CD4-positive, alpha-beta T cell treated with Interleukin-12 subunit alpha and Interleukin-12 subunit beta, for 1 hour (primary cell): ENCODE measurements at regions not wholly inside any gene's neighbourhood (a gene's known extent, or its start where the extent isn't known, plus 50 kb on each side); places are given as distances from the start of the nearest gene placed in this dataset.

ENCODE experiments used
- DNase-seq: peaks from one replicate; pipeline ENCODE4 v3.0.0-alpha.2; 2020

DNA sequence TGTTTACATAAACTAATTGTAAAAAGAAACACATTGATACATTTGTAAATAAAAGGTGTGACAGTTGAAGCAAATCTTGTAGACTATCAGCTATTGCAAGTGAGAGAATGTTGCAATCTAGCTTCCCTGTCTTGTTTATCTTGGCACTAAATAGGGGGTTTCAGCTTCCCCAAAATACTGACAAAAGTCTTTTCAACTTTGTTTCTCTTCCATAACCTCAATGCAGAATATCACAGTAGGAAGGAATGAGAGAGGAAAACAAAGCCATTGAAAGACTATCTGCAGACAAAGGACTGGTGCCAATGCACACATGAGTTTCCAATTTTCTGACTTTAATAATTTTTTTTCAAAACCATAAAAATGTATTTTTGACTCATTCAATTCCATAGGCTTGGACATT is 886.2 kb upstream of the MGAT4C start:
- no peak for DNase-seq

GRCh38 chr12:87141091-87141490 is 884.9 kb upstream of the MGAT4C start:
- no peak for DNase-seq

GRCh38 chr12:87140262-87140661 is 884.1 kb upstream of the MGAT4C start:
- no peak for DNase-seq

DNA sequence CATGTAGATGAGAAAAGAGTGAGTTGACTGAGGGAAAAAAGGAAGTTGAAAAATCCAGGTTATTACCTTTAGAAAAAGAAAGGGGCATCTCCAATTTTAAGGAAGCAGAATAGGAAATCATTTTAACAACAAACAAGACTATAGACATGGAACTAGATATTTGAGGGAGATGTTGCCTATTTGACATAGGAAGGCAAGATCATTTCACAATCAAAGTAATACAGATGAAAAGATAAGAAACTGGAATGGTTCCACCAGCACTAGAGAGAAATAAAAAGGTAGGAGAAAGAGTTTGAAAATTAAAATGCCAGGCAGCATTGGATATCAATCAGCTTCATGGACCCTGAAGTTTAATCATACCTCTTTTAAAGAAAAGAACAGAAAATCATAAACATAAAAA is 881.0 kb upstream of the MGAT4C start:
- DNase-seq = no peak

DNA sequence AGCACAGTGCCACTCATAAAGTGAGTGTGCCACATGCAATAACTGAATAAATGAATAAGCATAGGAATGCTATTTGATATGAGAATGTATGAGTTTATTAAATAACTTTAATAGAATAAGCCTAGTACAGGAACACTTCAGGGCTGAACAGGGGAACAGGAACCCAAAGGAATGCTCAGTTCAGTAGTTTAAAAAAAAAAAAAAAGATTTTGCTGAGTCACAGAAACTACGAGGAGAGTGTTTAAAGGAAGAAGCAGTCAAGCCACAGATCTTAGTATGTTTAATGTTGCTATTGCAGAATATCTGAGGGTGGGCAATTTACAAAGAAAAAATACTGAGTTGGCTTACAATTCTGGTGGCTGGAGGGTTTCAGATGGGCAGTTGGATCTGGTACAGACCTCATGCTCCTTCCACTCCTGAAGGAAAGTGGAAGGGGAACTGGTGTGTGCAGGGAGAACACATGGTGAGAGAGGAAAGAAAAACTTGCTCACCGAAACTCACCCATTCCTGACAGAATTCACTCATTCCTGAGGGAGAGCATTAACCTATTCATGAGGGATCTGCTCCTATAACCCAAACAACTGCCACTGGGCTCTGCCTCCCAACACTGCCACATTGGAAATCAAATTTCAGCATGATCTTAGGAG is 880.3 kb upstream of the MGAT4C start:
- DNase-seq = no peak

GRCh38 chr12:87127272-87127671 is 871.1 kb upstream of the MGAT4C start:
- DNase-seq = no peak

- DNase-seq = no peak
These were observed 865.7 kb upstream of the MGAT4C start for GRCh38 chr12:87121896-87122295.

- no peak for DNase-seq
These were observed 864.2 kb upstream of the MGAT4C start for GRCh38 chr12:87120440-87120839.

DNA sequence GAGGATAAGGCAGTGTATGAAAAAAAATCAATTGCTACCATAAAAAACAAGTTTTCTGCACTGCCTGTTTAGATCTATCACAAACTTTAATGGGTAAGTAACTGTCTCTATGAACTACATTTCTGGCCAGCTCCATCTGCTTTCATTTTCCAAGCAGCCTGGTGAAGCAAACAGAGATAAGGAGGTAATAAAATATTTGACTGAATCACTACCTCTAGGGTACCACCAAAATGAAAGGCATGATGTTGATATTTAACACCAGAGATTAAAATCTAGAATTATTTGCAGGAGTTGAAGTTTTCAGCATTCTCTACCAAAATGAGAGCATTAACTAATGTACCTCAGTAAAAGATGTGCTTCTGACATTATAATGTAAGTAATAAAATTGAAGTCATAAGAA is 863.5 kb upstream of the MGAT4C start:
- DNase-seq = no peak

DNA sequence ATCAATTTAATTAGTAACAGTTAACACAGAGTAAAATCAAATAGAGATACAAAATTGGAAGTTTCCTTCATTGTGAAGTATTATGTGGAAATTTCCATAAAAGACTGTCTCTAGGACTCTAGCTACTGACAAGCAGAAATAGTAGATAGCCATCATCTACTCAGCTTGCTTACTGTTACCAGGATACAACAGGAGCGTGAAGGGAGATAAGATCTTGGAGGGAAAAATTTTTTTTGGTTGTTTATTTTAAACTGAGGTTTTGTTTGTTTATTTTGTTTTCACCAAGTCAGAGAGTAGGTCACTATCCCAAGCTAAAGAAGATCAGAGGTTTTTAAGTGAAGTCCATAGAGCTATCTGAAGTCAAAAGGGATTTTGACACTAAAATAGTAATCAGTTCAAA is 861.3 kb upstream of the MGAT4C start:
- no peak for DNase-seq

GRCh38 chr12:87116780-87117179 is 860.6 kb upstream of the MGAT4C start:
- no peak for DNase-seq

GRCh38 chr12:87112571-87113345 is 856.6 kb upstream of the MGAT4C start:
- DNase-seq = no peak

DNA sequence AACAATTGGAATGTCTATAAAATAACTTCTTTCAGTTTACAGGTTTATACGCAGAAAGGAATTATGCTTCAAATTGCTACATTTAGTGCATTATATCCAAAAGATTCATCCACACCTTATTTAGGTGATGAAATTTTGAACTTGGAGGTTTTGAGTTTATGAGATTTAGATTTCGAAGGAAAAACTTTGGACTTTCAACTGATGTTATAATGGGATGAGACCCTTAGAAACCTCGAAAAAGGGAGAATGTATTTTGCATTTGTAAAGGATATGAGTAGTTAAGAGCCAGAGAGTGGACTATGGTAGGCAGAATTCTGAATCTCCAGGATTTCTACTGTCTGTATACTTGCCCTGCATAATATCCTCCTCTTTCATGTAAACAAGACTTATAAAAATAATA is 851.6 kb upstream of the MGAT4C start:
- no peak for DNase-seq

GRCh38 chr12:87107270-87107669 is 851.1 kb upstream of the MGAT4C start:
- no peak for DNase-seq

DNA sequence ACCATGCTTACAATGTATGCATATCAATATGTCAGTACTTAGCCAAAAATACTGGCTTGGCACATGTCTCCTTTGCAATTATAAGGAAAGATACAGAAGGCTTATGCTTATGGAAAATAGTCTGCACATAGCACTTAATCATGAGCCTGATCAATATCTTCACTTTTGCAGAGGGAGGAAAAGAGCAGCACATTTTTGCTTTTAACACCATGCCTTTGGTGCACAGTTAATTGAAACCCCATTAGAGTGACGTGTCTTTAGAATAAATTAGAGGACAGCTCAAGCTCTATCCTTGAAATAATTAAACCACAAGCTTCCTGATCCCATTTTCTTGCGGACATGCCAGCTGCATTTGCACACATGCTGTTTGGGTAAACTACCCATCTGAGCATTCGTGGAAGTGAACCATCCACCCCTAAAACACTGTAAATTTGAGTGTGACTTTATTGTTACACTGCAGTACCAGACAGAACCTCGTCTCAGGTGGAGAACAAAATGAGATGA is 839.9 kb upstream of the MGAT4C start:
- no peak for DNase-seq

GRCh38 chr12:87094356-87094755 is 838.2 kb upstream of the MGAT4C start:
- no peak for DNase-seq

DNA sequence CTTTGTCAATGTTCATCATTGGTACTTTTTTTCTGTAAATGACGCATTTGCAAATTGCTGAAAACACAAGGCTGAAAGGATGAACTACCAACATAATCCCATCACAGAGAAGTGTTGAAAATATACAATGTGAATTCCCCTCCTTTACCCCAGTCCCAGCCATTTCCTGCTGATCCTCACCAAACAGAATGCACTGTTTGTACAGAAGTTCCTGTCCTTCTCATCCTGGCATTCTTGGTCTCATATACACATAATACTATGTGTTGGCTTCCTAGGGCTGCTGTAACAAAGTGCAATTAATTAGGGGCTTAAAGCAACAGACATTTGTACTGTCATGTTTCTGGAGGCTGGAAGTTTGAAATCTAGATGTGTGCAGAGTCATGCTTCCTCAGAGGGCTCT is 836.2 kb upstream of the MGAT4C start:
- no peak for DNase-seq

- no peak for DNase-seq
These were observed 830.1 kb upstream of the MGAT4C start for GRCh38 chr12:87086118-87086891.

- no peak for DNase-seq
These were observed 829.1 kb upstream of the MGAT4C start for GRCh38 chr12:87085286-87085685.

DNA sequence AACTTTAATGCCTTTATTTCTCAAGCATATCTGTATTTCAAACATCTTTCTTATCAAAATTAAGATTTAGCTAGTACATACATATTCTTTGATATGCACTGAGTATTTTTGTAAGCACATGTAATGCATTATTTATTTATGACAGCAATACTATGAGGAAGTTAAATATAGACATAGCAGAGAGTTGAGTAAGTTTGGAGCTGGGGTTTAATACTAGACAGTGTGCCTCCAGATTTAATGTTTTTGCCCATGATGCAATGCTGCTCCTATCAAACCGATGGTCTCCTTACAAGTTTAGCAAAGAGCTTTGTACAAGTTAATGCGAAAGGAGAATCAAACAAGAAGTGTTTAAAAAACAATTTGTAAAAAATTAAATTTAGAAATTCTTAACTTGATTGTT is 826.6 kb upstream of the MGAT4C start:
- no peak for DNase-seq

DNA sequence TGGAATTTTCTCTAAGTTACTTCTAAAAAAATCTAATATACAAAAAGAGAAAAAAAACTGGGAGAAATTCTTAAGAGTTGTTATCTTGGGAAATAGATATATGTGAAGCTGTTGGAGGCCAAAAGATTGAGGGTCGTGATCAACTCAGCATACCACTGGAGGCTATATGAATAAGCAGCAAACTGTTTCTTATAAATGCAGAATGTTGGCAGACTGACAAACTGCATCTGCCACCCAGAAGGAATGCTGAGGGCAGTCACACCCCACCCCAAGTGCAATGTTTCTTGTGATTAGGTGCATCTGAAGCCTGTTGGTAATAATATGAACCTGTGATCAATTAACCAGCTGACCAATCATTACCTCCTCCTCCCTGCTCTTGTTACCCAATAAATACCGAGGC is 818.6 kb upstream of the MGAT4C start:
- no peak for DNase-seq

GRCh38 chr12:87066326-87066725 is 810.1 kb upstream of the MGAT4C start:
- no peak for DNase-seq

- DNase-seq = no peak
These were observed 803.0 kb upstream of the MGAT4C start for GRCh38 chr12:87059231-87059630.

DNA sequence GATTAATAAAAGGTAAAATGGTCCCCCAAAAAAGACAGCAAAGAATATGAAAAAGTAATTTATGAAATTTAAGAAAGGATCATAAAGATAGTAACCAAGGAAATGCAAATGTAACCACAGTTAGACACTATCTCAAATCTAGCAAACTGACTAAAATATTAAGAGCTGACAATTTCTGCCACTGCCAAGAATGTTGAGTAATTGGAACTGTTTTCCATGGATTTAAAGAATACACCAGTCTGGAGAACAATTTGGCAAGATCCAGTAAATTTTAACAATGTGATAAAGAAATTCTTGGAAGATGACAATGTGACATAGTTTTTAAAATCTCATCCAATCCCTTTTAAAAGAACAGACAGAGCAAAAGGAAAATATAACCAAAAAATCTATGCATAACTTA is 798.0 kb upstream of the MGAT4C start:
- no peak for DNase-seq
